ENCODE measurements at regions not wholly inside any gene's neighbourhood (a gene's known extent, or its start where the extent isn't known, plus 50 kb on each side); places are given as distances from the start of the nearest gene placed in this dataset.

DNA sequence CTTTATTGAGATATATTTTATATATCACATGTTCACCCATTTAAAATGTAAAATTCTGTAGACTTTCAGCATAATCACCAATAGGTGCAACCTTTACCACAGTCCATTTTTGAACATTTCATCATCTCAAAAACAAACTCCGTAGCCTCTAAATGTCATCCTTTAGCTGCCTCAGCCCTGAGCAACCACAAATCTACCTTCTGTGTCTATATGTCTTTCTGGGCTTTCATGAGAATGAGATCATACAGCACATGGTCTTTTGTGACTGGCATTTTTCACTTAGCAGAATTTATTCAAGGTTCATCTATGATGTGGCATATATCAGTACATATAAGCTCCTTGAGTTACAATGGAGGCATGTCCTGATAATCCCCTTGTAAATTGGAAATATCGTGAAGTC is 320.5 kb downstream of the ETS1 start:
- Histone ChIP-seq H4K20me1 (ENCODE audit: control insufficient read depth, insufficient read depth) (no peaks in the 10 kb centered on the region), H3K4me3 (no peak overlapping the region), H3K9me3 (replicated peaks; ENCODE audit: control insufficient read depth, insufficient read depth, low read length) (no peaks in the 10 kb centered on the region), H3K27ac (ENCODE audit: control insufficient read depth, insufficient read depth) (no peak overlapping the region), H3K79me2 (ENCODE audit: control insufficient read depth, insufficient read depth, low read length) (no peaks in the 10 kb centered on the region), H3K27me3 (replicated peaks in 1 of 2; ENCODE audit: control insufficient read depth in 2 of 2, insufficient read depth in 2 of 2, low read length in 1 of 2) (peaks cover 0 to 5% of the 10 kb centered on the region in 2 experiments; a peak in 2 of 4 replicates), H3K4me1 (ENCODE audit: control insufficient read depth, insufficient read depth, low read length) (no peaks in the 10 kb centered on the region), H3K4me2 (ENCODE audit: control insufficient read depth, insufficient read depth) (no peak overlapping the region), H3K36me3 (ENCODE audit: control insufficient read depth in 2 of 2, insufficient read depth in 2 of 2, low read length in 1 of 2) (no peaks in the 10 kb centered on the region), H3K9ac (ENCODE audit: control insufficient read depth, insufficient read depth, low read length) (no peak overlapping the region), H2AFZ (ENCODE audit: control insufficient read depth, low read depth, low read length) (no peak overlapping the region)
- SMC1A ChIA-PET (ENCODE audit: uncharacterized antibody, unreplicated experiment): interaction anchor here (0.8 to 1.3 kb wide), 3 partner anchors 16 to 367 kb away, joined by 3 to 5 read pairs (median 3); no protein-coding TSS in a partner anchor
- in situ Hi-C loops (cut with MboI) (no loop called here), intact Hi-C loops (cut with micrococcal nuclease; ENCODE audit: unreplicated experiment) (no loop called here)
- FAIRE-seq (no peak), DNase-seq (ENCODE audit: low read depth, low spot score) (no peak), ATAC-seq (no peak)
- RAD21 ChIA-PET (ENCODE audit: unreplicated experiment): interaction anchor here (0.9 kb wide), 1 partner anchor 95 kb away, joined by 3 read pairs; no protein-coding TSS in a partner anchor
- CTCF ChIA-PET: interaction anchor here (0.7 to 1.9 kb wide), 4 partner anchors 10 to 582 kb away, joined by 3 to 6 read pairs (median 4); no protein-coding TSS in a partner anchor
- BruUV-seq (replicated peaks): no TSS peak
- POLR2A ChIA-PET: interaction anchor here (0.6 kb wide), 1 partner anchor 13 kb away, joined by 4 read pairs; no protein-coding TSS in a partner anchor
- WGBS (ENCODE audit: insufficient coverage, insufficient replicate concordance, low lambda C conversion rate, missing lambda C conversion rate): 50% methylated on average over 2 of the region's 2 CpGs
- TF ChIP-seq POU2F2 (IDR thresholded peaks at IDR 0.05; ENCODE audit: borderline replicate concordance, low read depth, low read length) (no peak), STAT3 (IDR thresholded peaks at IDR 0.05; ENCODE audit: low read depth, low read length) (no peak), LARP7 (IDR thresholded peaks at IDR 0.05) (no peak), SUZ12 (IDR thresholded peaks at IDR 0.05; ENCODE audit: unreplicated experiment) (no peak), CEBPB (IDR thresholded peaks at IDR 0.05; ENCODE audit: borderline replicate concordance in 1 of 2, low read depth in 2 of 2, low read length in 2 of 2) (no peak), CHD2 (IDR thresholded peaks at IDR 0.05; ENCODE audit: borderline replicate concordance, low read depth, low read length) (no peak), ATF7 (IDR thresholded peaks at IDR 0.05; ENCODE audit: low read depth) (no peak)

Data from GM12878 (cell line).